Glutamatergic neuron (in vitro differentiated cells): ENCODE measurements at regions not wholly inside any gene's neighbourhood (a gene's known extent, or its start where the extent isn't known, plus 50 kb on each side); places are given as distances from the start of the nearest gene placed in this dataset.
A peak's percentile ranks its signal among the peaks of the same experiment; 100 is the strongest.

Experiments used
- DNase-seq: peaks from one replicate; pipeline ENCODE4 v3.0.0; 2022
- H3K27ac Mint-ChIP-seq: one replicate; pipeline ENCODE4 v1.8.0; 2020; ENCODE audit warnings: mild to moderate bottlenecking, mixed read lengths, inconsistent platforms; ENCODE audit not compliant: unreplicated experiment
- H3K27me3 Mint-ChIP-seq: one replicate; pipeline ENCODE4 v1.8.0; 2020; ENCODE audit warnings: mild to moderate bottlenecking, moderate library complexity, mixed read lengths, inconsistent platforms; ENCODE audit not compliant: unreplicated experiment
- H3K36me3 Mint-ChIP-seq: one replicate; pipeline ENCODE4 v1.8.0; 2020; ENCODE audit warnings: mild to moderate bottlenecking, mixed read lengths, inconsistent platforms; ENCODE audit not compliant: unreplicated experiment
- H3K4me1 Mint-ChIP-seq: one replicate; pipeline ENCODE4 v1.8.0; 2020; ENCODE audit warnings: mild to moderate bottlenecking, low read depth, mixed read lengths, inconsistent platforms; ENCODE audit not compliant: unreplicated experiment
- H3K4me3 Mint-ChIP-seq: one replicate; pipeline ENCODE4 v1.8.0; 2020; ENCODE audit warnings: mild to moderate bottlenecking, mixed read lengths, inconsistent platforms; ENCODE audit not compliant: unreplicated experiment
- H3K9me3 Mint-ChIP-seq: one replicate; pipeline ENCODE4 v1.8.0; 2020; ENCODE audit warnings: mild to moderate bottlenecking, moderate library complexity, mixed read lengths, inconsistent platforms; ENCODE audit not compliant: unreplicated experiment
- TF ChIP-seq, protein P1 (sequence below): fragments of 200-600 bp; sonication (generic); IDR thresholded peaks from one replicate; pipeline ENCODE4 v1.5.0; 2021; ENCODE audit not compliant: partially characterized antibody, unreplicated experiment

DNA sequence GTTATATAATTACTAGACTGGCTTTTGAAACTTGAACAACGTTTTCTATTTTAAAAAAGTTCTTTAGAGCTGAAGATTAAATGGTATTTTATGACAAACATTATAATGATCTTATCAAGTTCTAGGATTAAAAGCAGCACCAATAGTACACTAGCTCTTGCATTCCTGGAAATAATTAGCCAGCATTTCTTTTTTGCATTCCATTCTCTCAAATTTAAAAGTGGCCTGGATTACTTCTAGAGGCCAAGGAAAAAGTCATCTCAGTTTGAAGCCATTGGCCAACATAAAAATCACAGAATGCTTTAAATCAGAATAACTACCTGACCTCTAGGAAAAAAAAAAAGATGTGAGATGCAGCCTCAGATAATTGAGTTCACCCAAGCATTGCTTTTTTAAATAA is 1326.4 kb upstream of the SORCS1 start:
- Mint-ChIP-seq H3K36me3 (no peaks in the 10 kb centered on the region), H3K4me1 (no peaks in the 10 kb centered on the region), H3K4me3 (no peak overlapping the region), H3K27ac (no peak overlapping the region), H3K27me3 (no peaks in the 10 kb centered on the region), H3K9me3 (no peaks in the 10 kb centered on the region)
- TF ChIP-seq, protein P1, sequence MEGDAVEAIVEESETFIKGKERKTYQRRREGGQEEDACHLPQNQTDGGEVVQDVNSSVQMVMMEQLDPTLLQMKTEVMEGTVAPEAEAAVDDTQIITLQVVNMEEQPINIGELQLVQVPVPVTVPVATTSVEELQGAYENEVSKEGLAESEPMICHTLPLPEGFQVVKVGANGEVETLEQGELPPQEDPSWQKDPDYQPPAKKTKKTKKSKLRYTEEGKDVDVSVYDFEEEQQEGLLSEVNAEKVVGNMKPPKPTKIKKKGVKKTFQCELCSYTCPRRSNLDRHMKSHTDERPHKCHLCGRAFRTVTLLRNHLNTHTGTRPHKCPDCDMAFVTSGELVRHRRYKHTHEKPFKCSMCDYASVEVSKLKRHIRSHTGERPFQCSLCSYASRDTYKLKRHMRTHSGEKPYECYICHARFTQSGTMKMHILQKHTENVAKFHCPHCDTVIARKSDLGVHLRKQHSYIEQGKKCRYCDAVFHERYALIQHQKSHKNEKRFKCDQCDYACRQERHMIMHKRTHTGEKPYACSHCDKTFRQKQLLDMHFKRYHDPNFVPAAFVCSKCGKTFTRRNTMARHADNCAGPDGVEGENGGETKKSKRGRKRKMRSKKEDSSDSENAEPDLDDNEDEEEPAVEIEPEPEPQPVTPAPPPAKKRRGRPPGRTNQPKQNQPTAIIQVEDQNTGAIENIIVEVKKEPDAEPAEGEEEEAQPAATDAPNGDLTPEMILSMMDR, result no peak
- DNase-seq, result no peak

DNA sequence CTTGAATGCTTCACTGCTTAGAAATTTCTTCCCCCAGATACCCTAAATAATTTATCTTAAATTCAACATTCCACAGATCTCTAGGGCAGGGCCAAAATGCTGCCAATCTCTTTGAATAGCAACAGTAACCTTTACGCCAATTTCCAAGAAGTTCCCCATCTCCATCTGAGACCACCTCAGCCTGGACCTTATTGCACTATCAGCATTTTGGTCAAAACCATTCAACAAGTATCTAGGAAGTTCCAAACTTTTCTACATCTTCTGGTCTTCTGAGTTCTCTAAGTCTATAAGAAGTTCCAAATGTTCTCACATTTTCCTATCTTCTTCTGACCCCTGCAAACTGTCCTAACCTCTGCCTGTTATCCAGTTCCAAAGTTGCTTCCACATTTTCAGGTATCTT is 1306.9 kb upstream of the SORCS1 start:
- Mint-ChIP-seq H3K4me1 (peaks cover 2% of the 10 kb centered on the region), H3K27me3 (peaks cover 5% of the 10 kb centered on the region), H3K4me3 (no peak overlapping the region), H3K27ac (no peak overlapping the region), H3K9me3 (peaks cover 1% of the 10 kb centered on the region), H3K36me3 (no peaks in the 10 kb centered on the region)
- DNase-seq, result no peak
- TF ChIP-seq, protein P1, result no peak

DNA sequence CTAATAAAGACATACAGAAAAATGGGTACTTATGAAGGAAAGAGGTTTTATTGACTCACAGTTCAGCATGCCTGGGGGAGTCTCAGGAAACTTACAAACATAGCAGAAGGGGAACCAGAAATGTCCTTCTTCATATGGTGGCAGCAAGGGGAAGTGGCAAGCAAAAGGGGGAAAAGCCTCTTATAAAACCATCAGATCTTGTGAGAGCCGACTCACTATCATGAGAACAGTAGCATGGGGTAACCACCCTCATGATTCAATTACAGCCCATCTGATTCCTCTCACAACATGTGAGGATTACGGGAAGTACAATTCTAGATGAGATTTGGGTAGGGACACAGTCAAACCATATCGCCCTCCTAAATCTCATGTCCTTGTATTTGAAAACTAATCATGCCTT is 1305.4 kb upstream of the SORCS1 start:
- no peak overlapping the region for H3K27ac Mint-ChIP-seq
- DNase-seq, result no peak
- TF ChIP-seq, protein P1, result no peak

DNA sequence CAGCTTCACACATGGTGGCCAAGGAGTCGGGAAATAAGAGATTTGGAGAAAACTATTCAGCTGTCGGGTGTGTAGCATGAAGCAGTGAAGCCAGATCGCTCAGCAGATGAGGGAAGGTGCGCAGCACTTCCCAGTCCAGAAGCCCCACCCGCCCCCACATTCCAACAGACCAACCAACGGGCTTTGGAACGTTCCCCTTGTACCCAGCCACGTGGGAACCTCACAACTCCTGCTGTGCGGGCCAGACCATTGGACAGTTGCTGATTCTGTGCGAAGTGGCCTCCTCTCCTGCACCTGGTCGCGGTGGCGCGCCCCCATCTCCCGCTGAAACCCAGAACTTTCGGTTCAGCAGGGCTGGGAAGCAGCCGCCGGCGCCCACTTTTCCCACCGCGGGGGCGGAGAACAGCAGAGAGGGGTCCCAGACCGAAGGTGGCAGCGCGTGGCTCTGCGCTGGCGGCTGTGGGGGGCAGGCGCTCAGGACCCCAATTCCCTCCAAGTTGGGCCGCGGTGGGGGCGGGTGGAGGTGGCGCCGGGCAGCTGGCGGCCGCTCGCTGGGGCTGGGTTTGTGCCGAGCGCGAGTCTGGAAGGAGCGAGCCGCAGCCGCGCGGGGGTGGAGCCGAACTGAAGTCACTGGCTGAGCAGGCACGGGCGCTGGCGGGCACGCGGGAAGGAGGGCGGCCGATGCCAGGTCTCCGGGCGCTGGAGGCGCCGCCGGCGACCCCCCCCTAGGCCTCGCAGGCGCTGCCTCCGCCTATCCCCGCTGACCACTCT is 1301.5 kb upstream of the SORCS1 start:
- H3K36me3 Mint-ChIP-seq, result no peaks in the 10 kb centered on the region
- H3K4me1 Mint-ChIP-seq, result peaks cover 2% of the 10 kb centered on the region
- H3K9me3 Mint-ChIP-seq, result peaks cover 1% of the 10 kb centered on the region
- DNase-seq, result peak; percentile 57
- peak overlapping the region; percentile 56 for H3K4me3 Mint-ChIP-seq
- H3K27me3 Mint-ChIP-seq, result peaks cover 10% of the 10 kb centered on the region
- TF ChIP-seq, protein P1, result no peak
- no peak overlapping the region for H3K27ac Mint-ChIP-seq

More for the DNA sequence above, 1305.4 kb upstream of the SORCS1 start:
- Mint-ChIP-seq H3K9me3 (peaks cover 1% of the 10 kb centered on the region), H3K36me3 (no peaks in the 10 kb centered on the region), H3K4me3 (no peak overlapping the region), H3K27me3 (peaks cover 10% of the 10 kb centered on the region), H3K4me1 (peaks cover 2% of the 10 kb centered on the region)

DNA sequence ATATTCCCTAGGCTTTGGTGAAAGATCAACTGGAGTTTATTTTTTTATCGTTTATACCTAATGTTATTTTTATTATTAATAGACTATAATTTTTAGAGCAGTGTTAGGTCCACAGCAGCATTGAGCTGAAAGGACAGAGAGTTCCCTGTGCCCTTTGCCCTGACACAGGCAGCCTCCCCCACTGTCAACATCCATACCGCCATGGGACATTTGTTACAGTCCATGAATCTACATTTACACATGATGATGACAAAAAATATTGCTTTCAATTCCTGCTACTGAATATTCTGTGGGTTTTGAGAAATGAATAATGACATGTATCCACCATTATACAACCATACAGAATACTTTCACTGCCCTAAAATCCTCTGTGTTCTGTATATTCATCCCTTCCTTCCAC is 1297.5 kb upstream of the SORCS1 start:
- no peak for DNase-seq
- H3K4me3 Mint-ChIP-seq, result no peak overlapping the region
- TF ChIP-seq, protein P1, result no peak
- H3K27ac Mint-ChIP-seq, result no peak overlapping the region
- peaks cover 8% of the 10 kb centered on the region for H3K27me3 Mint-ChIP-seq
- peaks cover 1% of the 10 kb centered on the region for H3K9me3 Mint-ChIP-seq
- H3K36me3 Mint-ChIP-seq, result no peaks in the 10 kb centered on the region
- H3K4me1 Mint-ChIP-seq, result peaks cover 2% of the 10 kb centered on the region
